Sigmoid colon (tissue), 6 donors: ENCODE measurements at regions not wholly inside any gene's neighbourhood (a gene's known extent, or its start where the extent isn't known, plus 50 kb on each side); places are given as distances from the start of the nearest gene placed in this dataset.
"Not testable (repeated sequence)": the region's sequence is repeated elsewhere in the genome, so short reads cannot be mapped to it uniquely, and the experiment has no call there.

Experiments
- DNase-seq: peaks from one replicate; pipeline ENCODE4 v3.0.0-alpha.2; 2019
- H3K27ac ChIP-seq, 4 donors: fragments of 200-600 bp; sonication (generic); one replicate each; pipeline ENCODE4 v1.5.1; 2016 to 2019; ENCODE audit warnings: mild to moderate bottlenecking in 1 of 4
- H3K27me3 ChIP-seq, 3 donors: fragments of 200-600 bp; sonication (generic); one replicate each; pipeline ENCODE4 v1.5.1; 2019; ENCODE audit warnings: mild to moderate bottlenecking in 1 of 3
- H3K36me3 ChIP-seq, 4 donors: fragments of 200-600 bp; sonication (generic); one replicate each; pipeline ENCODE4 v1.5.1; 2016 to 2019
- H3K4me1 ChIP-seq, 4 donors: fragments of 200-600 bp; sonication (generic); one replicate each; pipeline ENCODE4 v1.5.1; 2017 to 2019
- H3K4me3 ChIP-seq, 4 donors: fragments of 200-600 bp; sonication (generic); one replicate each; pipeline ENCODE4 v1.5.1; 2017 to 2019; ENCODE audit warnings: mild to moderate bottlenecking in 2 of 4, moderate library complexity in 1 of 4
- H3K9me3 ChIP-seq, 4 donors: fragments of 200-600 bp in 3 of 4; sonication (generic) in 3 of 4; one replicate each; pipeline versions ENCODE4 v1.5.1 to v1.6.1; 2013 to 2019
- WGBS, 2 donors: extraction: QIAGEN DNeasy Blood & Tissue Kit; methylation state at CpG; one replicate each; pipeline ENCODE4 v1.1.7; 2013; 5-methylcytosine and 5-hydroxymethylcytosine counted together
- intact Hi-C: fragments of 100-400 bp; cut with DNase I; formaldehyde crosslinking; loops from one replicate; pipeline ENCODE4 v1.15.1; 2023
- donor health status: healthy with polysubstance abuse.
- donor health status: healthy.

DNA sequence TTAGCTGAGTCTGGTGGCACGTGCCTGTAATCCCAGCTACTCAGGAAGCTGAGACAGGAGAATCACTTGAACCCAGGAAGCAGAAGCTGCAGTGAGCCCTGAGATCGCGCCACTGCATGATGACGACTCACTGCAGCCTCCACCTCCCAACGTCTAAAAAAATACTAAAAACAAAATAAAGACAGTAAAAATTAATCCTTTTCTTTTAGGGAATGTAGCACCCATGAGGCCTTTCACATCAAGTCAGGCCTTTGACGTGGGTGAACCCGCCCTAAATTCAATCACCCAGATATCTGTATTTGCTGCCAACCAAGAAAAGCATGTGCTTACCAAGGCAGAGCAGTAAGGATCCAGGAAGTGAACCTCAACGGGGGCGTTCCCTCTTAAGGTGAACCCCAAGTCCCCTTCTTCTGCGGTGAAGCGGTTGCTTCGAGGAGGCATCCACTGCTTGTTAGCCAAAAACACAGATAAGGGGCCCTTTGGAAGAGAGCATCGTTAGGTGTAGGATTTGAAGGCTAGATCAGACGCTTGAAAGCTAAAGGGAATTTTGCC lies 301.2 kb downstream of the GOLGA6L6 start:
- H3K4me3 ChIP-seq, intact Hi-C loops, H3K27ac ChIP-seq, H3K4me1 ChIP-seq, H3K9me3 ChIP-seq, DNase-seq, H3K27me3 ChIP-seq, H3K36me3 ChIP-seq: not testable (repeated sequence)
- WGBS, 2 donors = 81 to 86% methylated on average over 14 of the region's 14 CpGs

GRCh38 chr15:20239186-20239585 lies 302.4 kb downstream of the GOLGA6L6 start:
- H3K4me1 ChIP-seq, H3K36me3 ChIP-seq, DNase-seq, H3K9me3 ChIP-seq, intact Hi-C loops, H3K27me3 ChIP-seq, H3K27ac ChIP-seq, H3K4me3 ChIP-seq: not testable (repeated sequence)
- 86 to 88% methylated on average over 4 of the region's 4 CpGs for WGBS, 2 donors

- intact Hi-C loops, DNase-seq, H3K27me3 ChIP-seq, H3K36me3 ChIP-seq, H3K27ac ChIP-seq, H3K4me3 ChIP-seq, H3K9me3 ChIP-seq, H3K4me1 ChIP-seq: not testable (repeated sequence)
- 69 to 71% methylated on average over 13 of the region's 13 CpGs for WGBS, 2 donors
Measured at GRCh38 chr15:20237256-20238020, 304.2 kb downstream of the GOLGA6L6 start.

DNA sequence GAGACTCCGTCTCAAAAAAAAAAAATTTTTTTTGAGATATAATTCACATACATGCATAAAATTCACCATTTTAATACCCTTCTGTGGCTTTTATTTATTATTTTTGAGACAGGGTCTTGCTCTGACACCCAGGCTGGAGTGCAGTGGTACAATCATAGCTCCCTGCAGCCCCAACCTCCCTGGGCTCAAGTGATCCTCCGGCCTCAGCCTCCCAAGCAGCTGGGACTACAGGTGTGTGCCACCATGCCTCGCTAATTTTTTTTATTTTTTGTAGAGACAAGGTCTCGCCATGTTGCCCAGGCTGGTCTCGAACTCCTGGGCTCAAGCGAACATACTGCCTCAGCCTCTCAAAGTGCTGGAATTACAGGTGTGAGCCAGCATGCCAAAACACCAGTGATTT lies 305.9 kb downstream of the GOLGA6L6 start:
- H3K4me3 ChIP-seq, H3K4me1 ChIP-seq, intact Hi-C loops, H3K27me3 ChIP-seq, DNase-seq, H3K27ac ChIP-seq, H3K36me3 ChIP-seq, H3K9me3 ChIP-seq: not testable (repeated sequence)
- WGBS, 2 donors = 70 to 79% methylated on average over 6 of the region's 6 CpGs

GRCh38 chr15:20234006-20234540 lies 307.5 kb downstream of the GOLGA6L6 start:
- intact Hi-C loops, H3K27ac ChIP-seq, H3K4me1 ChIP-seq, H3K36me3 ChIP-seq, H3K9me3 ChIP-seq, H3K27me3 ChIP-seq, DNase-seq, H3K4me3 ChIP-seq: not testable (repeated sequence)
- WGBS, 2 donors = 79 to 80% methylated on average over 12 of the region's 12 CpGs

GRCh38 chr15:20232457-20232856 lies 309.1 kb downstream of the GOLGA6L6 start:
- H3K9me3 ChIP-seq, H3K36me3 ChIP-seq, H3K27ac ChIP-seq, H3K27me3 ChIP-seq, DNase-seq, intact Hi-C loops, H3K4me1 ChIP-seq, H3K4me3 ChIP-seq: not testable (repeated sequence)
- 63 to 71% methylated on average over 5 of the region's 5 CpGs for WGBS, 2 donors

- 69 to 72% methylated on average over 3 of the region's 3 CpGs for WGBS, 2 donors
- H3K4me1 ChIP-seq, H3K9me3 ChIP-seq, H3K4me3 ChIP-seq, DNase-seq, H3K27ac ChIP-seq, H3K27me3 ChIP-seq, intact Hi-C loops, H3K36me3 ChIP-seq: not testable (repeated sequence)
Measured at GRCh38 chr15:20230656-20231055, 310.9 kb downstream of the GOLGA6L6 start.

DNA sequence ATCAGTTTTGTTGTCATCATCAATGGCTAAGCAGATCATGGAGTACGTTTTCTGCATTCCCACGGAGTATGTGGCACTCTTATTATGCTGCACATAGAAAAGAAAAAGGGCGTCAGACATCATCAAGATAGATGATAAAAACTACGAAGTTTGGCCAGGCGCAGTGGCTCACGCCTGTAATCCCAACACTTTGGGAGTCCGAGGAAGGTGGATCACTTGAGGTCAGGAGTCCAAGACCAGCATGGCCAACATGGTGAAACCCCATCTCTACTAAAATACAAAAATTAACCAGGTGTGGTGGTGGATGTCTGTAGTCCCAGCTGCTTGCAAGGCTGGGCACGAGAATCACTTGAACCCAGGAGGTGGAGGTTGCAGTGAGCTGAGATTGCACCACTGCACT lies 312.8 kb downstream of the GOLGA6L6 start:
- intact Hi-C loops = not testable (repeated sequence)

GRCh38 chr15:20227119-20227853 lies 314.3 kb downstream of the GOLGA6L6 start:
- H3K27me3 ChIP-seq, H3K9me3 ChIP-seq, H3K36me3 ChIP-seq, H3K4me1 ChIP-seq, H3K4me3 ChIP-seq, H3K27ac ChIP-seq, DNase-seq, intact Hi-C loops: not testable (repeated sequence)
- 33 to 59% methylated on average over 1 of the region's 1 CpG for WGBS, 2 donors

More for the DNA sequence above, 312.8 kb downstream of the GOLGA6L6 start:
- not testable (repeated sequence) for H3K9me3 ChIP-seq, H3K4me1 ChIP-seq, DNase-seq, H3K4me3 ChIP-seq, H3K27ac ChIP-seq, H3K36me3 ChIP-seq, H3K27me3 ChIP-seq
- 76 to 79% methylated on average over 8 of the region's 8 CpGs for WGBS, 2 donors

GRCh38 chr15:20226531-20226930 lies 315.1 kb downstream of the GOLGA6L6 start:
- H3K27me3 ChIP-seq, H3K9me3 ChIP-seq, intact Hi-C loops, H3K4me3 ChIP-seq, H3K27ac ChIP-seq, H3K36me3 ChIP-seq, DNase-seq, H3K4me1 ChIP-seq: not testable (repeated sequence)
- WGBS, 2 donors = 42 to 58% methylated on average over 2 of the region's 2 CpGs

DNA sequence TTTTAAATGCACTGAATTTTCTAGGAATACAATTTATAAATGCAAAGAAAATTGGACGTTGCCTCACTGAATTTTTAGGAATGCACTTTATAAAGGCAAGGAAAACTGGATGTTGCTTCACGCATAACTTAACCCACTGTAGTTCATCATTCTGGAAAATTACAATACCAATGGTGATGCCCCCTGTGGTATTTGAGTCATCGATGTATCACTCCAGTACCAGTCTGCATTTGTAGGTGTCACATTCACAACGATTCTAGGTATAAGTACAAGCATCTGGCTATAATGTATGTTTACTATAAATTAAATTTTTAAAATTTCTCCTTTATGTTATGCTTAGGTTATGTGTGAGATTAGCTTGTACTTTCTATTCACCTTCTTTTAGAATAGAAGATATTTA lies 320.5 kb downstream of the GOLGA6L6 start:
- H3K9me3 ChIP-seq, H3K27me3 ChIP-seq, H3K4me1 ChIP-seq, H3K36me3 ChIP-seq, intact Hi-C loops, H3K4me3 ChIP-seq, H3K27ac ChIP-seq, DNase-seq: not testable (repeated sequence)
- WGBS, 2 donors = 56 to 69% methylated on average over 4 of the region's 4 CpGs

DNA sequence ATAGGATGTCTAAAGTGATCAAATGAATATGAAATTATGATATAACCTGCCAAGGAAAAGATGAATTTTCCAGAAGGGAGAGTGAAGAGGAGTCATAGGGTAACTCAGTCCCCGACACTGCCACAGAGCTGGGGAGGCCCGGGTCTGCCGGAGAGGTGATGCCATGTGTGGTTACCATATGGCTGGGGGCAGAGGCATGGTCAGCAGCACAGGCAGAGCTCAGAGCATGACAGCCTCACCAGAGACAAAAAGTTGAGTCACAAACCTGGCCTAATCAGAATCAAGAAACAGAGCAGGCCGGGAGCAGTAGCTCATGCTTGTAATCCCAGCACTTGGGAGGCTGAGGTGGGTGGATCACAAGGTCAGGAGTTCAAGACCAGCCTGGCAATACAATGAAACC lies 322.4 kb downstream of the GOLGA6L6 start:
- H3K4me1 ChIP-seq, H3K36me3 ChIP-seq, H3K27me3 ChIP-seq, H3K27ac ChIP-seq, H3K4me3 ChIP-seq, DNase-seq, intact Hi-C loops, H3K9me3 ChIP-seq: not testable (repeated sequence)
- 84 to 88% methylated on average over 4 of the region's 4 CpGs for WGBS, 2 donors

GRCh38 chr15:20215700-20216099 lies 325.9 kb downstream of the GOLGA6L6 start:
- WGBS, 2 donors = 73% methylated on average over 4 of the region's 4 CpGs
- H3K9me3 ChIP-seq, H3K27ac ChIP-seq, DNase-seq, H3K36me3 ChIP-seq, intact Hi-C loops, H3K4me3 ChIP-seq, H3K4me1 ChIP-seq, H3K27me3 ChIP-seq: not testable (repeated sequence)
